A673 (cell line): ENCODE measurements at regions not wholly inside any gene's neighbourhood (a gene's known extent, or its start where the extent isn't known, plus 50 kb on each side); places are given as distances from the start of the nearest gene placed in this dataset.

Source experiments
- BruUV-seq: library from RNA; stranded (reverse); fragments of 400-500 nt; replicated peaks from 2 replicates; lab custom pipeline; 2021; lab: Mats Ljungman, UMichigan
- CTCF ChIA-PET: fragments of 300-600 bp; sonication (Branson Sonifier 250); formaldehyde crosslinking; loops from one replicate; lab custom pipeline; 2022; ENCODE audit warnings: antibody characterized with exemption; lab: Charles Lee
- POLR2A ChIA-PET: fragments of 300-600 bp; sonication (Branson Sonifier 250); formaldehyde crosslinking; loops from one replicate; lab custom pipeline; 2022; ENCODE audit warnings: antibody characterized with exemption; ENCODE audit not compliant: low non-redundant PET; lab: Charles Lee
- DNase-seq: peaks from one replicate; pipeline ENCODE4 v3.0.0-alpha.2; 2015; ENCODE audit warnings: low spot score
- H3K27ac ChIP-seq: fragments of 200-600 bp; sonication (generic); 2 replicates; pipeline ENCODE4 v1.5.1; 2016; ENCODE audit warnings: mixed run types, low read depth, mild to moderate bottlenecking, mixed read lengths, antibody characterized with exemption, low read length; ENCODE audit not compliant: poor library complexity, severe bottlenecking
- H3K27me3 ChIP-seq: fragments of 200-600 bp; sonication (generic); replicated peaks from 2 replicates; pipeline ENCODE4 v1.6.1; 2017; ENCODE audit warnings: mixed run types, low read depth, mild to moderate bottlenecking, mixed read lengths, antibody characterized with exemption, low read length; ENCODE audit not compliant: insufficient read depth, poor library complexity
- H3K36me3 ChIP-seq: fragments of 200-600 bp; sonication (generic); 2 replicates; pipeline ENCODE4 v1.6.1; 2016; ENCODE audit warnings: mixed run types, mild to moderate bottlenecking, mixed read lengths, antibody characterized with exemption, low read length; ENCODE audit not compliant: insufficient read depth, poor library complexity, severe bottlenecking
- H3K4me1 ChIP-seq: fragments of 200-600 bp; sonication (generic); 2 replicates; pipeline ENCODE4 v1.6.1; 2017; ENCODE audit warnings: mixed run types, mild to moderate bottlenecking, mixed read lengths, antibody characterized with exemption, low read length; ENCODE audit not compliant: insufficient read depth, poor library complexity, severe bottlenecking
- H3K4me3 ChIP-seq: fragments of 200-600 bp; sonication (generic); 2 replicates; pipeline ENCODE4 v1.5.1; 2016; ENCODE audit warnings: low read depth, mixed run types, mild to moderate bottlenecking, mixed read lengths, low read length; ENCODE audit not compliant: poor library complexity, severe bottlenecking
- H3K9me3 ChIP-seq: fragments of 200-600 bp; sonication (generic); 2 replicates; pipeline ENCODE4 v1.6.1; 2016; ENCODE audit warnings: mixed run types, low read depth, mild to moderate bottlenecking, mixed read lengths, antibody characterized with exemption, low read length; ENCODE audit not compliant: poor library complexity, severe bottlenecking
- EZH2 ChIP-seq: fragments of 200-600 bp; sonication (generic); IDR thresholded peaks from 2 replicates; pipeline ENCODE4 v1.6.1; 2017; ENCODE audit warnings: borderline replicate concordance, low read depth, mild to moderate bottlenecking, mixed read lengths, antibody characterized with exemption, low read length; ENCODE audit not compliant: poor library complexity, severe bottlenecking
- intact Hi-C: fragments of 100-400 bp; cut with micrococcal nuclease; formaldehyde crosslinking; loops from one replicate; pipeline ENCODE4 v1.10.0; 2022; ENCODE audit not compliant: unreplicated experiment
- TF ChIP-seq, protein P1 (sequence below): fragments of 300-800, 200-600 bp; sonication (generic); conservative IDR thresholded peaks from 2 replicates; pipeline ENCODE4 v1.5.1; 2017; ENCODE audit warnings: low read depth, mild to moderate bottlenecking, antibody characterized with exemption, low read length, moderate library complexity, mixed read lengths

DNA sequence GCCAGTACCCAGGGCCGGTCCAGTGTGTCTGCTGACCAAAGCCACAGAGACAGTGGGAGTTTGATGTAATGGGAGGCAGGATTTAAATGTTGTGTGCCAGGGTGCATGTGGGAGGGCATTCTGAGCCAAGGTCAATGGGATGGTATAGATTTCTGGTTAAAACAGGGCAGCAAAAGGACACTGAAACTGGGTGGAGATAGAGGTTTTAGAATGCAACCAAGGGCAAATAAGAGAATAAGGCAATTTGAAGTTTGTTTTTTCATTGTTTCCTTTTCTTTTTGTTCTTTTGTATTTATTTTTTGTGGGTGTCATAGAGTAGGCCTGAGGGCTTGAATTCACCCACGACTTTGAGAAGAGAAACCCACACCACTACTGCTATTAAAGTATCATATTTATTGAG lies 65.5 kb upstream of the CLINT1 start:
- Histone ChIP-seq H3K4me3 (no peak overlapping the region), H3K4me1 (peaks cover 20% of the 10 kb centered on the region), H3K27me3 (no peaks in the 10 kb centered on the region), H3K9me3 (no peaks in the 10 kb centered on the region), H3K27ac (no peak overlapping the region), H3K36me3 (no peaks in the 10 kb centered on the region)
- DNase-seq = no peak
- BruUV-seq = no TSS peak
- CTCF ChIA-PET = no interaction called here
- POLR2A ChIA-PET = no interaction called here
- TF ChIP-seq, protein P1, sequence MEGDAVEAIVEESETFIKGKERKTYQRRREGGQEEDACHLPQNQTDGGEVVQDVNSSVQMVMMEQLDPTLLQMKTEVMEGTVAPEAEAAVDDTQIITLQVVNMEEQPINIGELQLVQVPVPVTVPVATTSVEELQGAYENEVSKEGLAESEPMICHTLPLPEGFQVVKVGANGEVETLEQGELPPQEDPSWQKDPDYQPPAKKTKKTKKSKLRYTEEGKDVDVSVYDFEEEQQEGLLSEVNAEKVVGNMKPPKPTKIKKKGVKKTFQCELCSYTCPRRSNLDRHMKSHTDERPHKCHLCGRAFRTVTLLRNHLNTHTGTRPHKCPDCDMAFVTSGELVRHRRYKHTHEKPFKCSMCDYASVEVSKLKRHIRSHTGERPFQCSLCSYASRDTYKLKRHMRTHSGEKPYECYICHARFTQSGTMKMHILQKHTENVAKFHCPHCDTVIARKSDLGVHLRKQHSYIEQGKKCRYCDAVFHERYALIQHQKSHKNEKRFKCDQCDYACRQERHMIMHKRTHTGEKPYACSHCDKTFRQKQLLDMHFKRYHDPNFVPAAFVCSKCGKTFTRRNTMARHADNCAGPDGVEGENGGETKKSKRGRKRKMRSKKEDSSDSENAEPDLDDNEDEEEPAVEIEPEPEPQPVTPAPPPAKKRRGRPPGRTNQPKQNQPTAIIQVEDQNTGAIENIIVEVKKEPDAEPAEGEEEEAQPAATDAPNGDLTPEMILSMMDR = no peak
- TF ChIP-seq EZH2 = no peak
- intact Hi-C loops = no loop called here

- POLR2A ChIA-PET = no interaction called here
- BruUV-seq = no TSS peak
- CTCF ChIA-PET = no interaction called here
These were observed 64.8 kb upstream of the CLINT1 start for GRCh38 chr5:157923765-157924164.

DNA sequence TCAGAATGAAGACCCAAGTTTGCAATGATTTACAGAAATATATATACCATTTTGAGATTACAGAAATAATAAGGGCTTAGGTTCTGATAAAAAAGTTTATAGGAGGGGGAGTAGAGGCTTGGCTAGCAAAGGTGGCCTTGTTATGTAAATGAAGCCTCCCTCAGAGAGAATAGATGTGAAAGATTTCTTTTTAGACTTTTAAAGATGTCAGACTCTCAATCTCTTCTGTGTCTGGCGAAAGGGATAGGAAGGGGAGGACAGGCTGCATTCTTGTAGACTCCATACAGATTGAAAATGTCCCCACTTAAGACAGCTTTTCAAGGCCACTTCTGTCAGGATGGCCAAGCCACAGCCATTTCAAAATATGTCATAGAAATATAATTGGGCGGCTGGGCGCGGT lies 63.1 kb upstream of the CLINT1 start:
- ChIA-PET CTCF (no interaction called here), POLR2A (no interaction called here)
- H3K27me3 ChIP-seq = no peaks in the 10 kb centered on the region
- H3K4me3 ChIP-seq = no peak overlapping the region
- intact Hi-C loops = no loop called here
- TF ChIP-seq, protein P1 = no peak
- TF ChIP-seq EZH2 = no peak
- H3K4me1 ChIP-seq = peaks cover 41% of the 10 kb centered on the region
- no peaks in the 10 kb centered on the region for H3K9me3 ChIP-seq
- DNase-seq = no peak
- no peaks in the 10 kb centered on the region for H3K36me3 ChIP-seq
- no peak overlapping the region for H3K27ac ChIP-seq
- BruUV-seq = no TSS peak

More at GRCh38 chr5:157923765-157924164, 64.8 kb upstream of the CLINT1 start:
- no peak overlapping the region for H3K4me3 ChIP-seq
- H3K27me3 ChIP-seq = no peaks in the 10 kb centered on the region
- intact Hi-C loops = no loop called here
- DNase-seq = no peak
- no peaks in the 10 kb centered on the region for H3K36me3 ChIP-seq
- peaks cover 26% of the 10 kb centered on the region for H3K4me1 ChIP-seq
- TF ChIP-seq, protein P1 = no peak
- no peak for TF ChIP-seq EZH2
- no peak overlapping the region for H3K27ac ChIP-seq
- H3K9me3 ChIP-seq = no peaks in the 10 kb centered on the region
